HEK293 (cell line): ENCODE measurements at regions not wholly inside any gene's neighbourhood (a gene's known extent, or its start where the extent isn't known, plus 50 kb on each side); places are given as distances from the start of the nearest gene placed in this dataset.
A peak's percentile ranks its signal among the peaks of the same experiment; 100 is the strongest.

Experiments used
- CTCF ChIA-PET: fragments of 350-600 bp; formaldehyde crosslinking; extraction: SDS; loops from one replicate; lab custom pipeline; 2021; ENCODE audit warnings: antibody characterized with exemption; lab: Yijun Ruan, JAX
- POLR2A ChIA-PET: fragments of 300-600 bp; formaldehyde crosslinking; extraction: SDS; loops from one replicate; lab custom pipeline; 2020; ENCODE audit warnings: antibody characterized with exemption, inconsistent platforms; lab: Yijun Ruan, JAX
- H3K27ac ChIP-seq: fragments of 200-500 bp; sonication (Bioruptor generic); 2 replicates; pipeline ENCODE4 v1.5.1; 2014; ENCODE audit warnings: low read depth, low read length, control low read depth, inconsistent platforms; ENCODE audit errors: extremely low read depth
- H3K36me3 ChIP-seq, 2 experiments: fragments of 200-500 bp in 1 of 2; sonication (Bioruptor generic) in 1 of 2; 1 replicate in 1 of 2; 2 replicates in 1 of 2; pipeline ENCODE4 v1.5.1; 2014 to 2017; ENCODE audit warnings: inconsistent platforms in 2 of 2, low read length in 2 of 2; ENCODE audit not compliant: control insufficient read depth in 2 of 2, insufficient read depth in 1 of 2
- H3K4me1 ChIP-seq: fragments of 200-500 bp; sonication (Bioruptor generic); 2 replicates; pipeline ENCODE4 v1.5.1; 2014; ENCODE audit warnings: mild to moderate bottlenecking, low read length, inconsistent platforms; ENCODE audit not compliant: control insufficient read depth, insufficient read depth
- H3K4me3 ChIP-seq: 2 replicates; pipeline ENCODE4 v1.5.1; 2011; ENCODE audit warnings: low read depth, mild to moderate bottlenecking, control low read depth, low read length, moderate library complexity
- H3K9me3 ChIP-seq: fragments of 200-500 bp; sonication (Bioruptor generic); 2 replicates; pipeline ENCODE4 v1.5.1; 2014; ENCODE audit warnings: low read depth, low read length, inconsistent platforms; ENCODE audit not compliant: control insufficient read depth, insufficient read depth
- KLF9 ChIP-seq: fragments of 450-650 bp; formaldehyde crosslinking; IDR thresholded peaks from 2 replicates; pipeline ENCODE4 v1.5.1; 2016; ENCODE audit warnings: missing biosample characterization, missing genetic modification characterization, low read depth
- SP2 ChIP-seq: fragments of 450-650 bp; formaldehyde crosslinking; IDR thresholded peaks from 2 replicates; pipeline ENCODE4 v1.5.1; 2016; ENCODE audit warnings: missing biosample characterization, missing genetic modification characterization
- ZFP37 ChIP-seq: fragments of 450-650 bp; formaldehyde crosslinking; IDR thresholded peaks from 2 replicates; pipeline ENCODE4 v1.5.1; 2016; ENCODE audit warnings: missing biosample characterization, missing genetic modification characterization
- ZNF274 ChIP-seq, 2 experiments: fragments of 200-500 bp in 1 of 2; fragments of 450-650 bp in 1 of 2; sonication (Bioruptor generic) in 1 of 2; formaldehyde crosslinking in 1 of 2; IDR thresholded peaks; 2 replicates each; pipeline versions ENCODE4 v1.5.1 to v1.6.1; 2014 to 2016; ENCODE audit warnings: borderline replicate concordance in 1 of 2, inconsistent platforms in 1 of 2, low read length in 1 of 2, missing biosample characterization in 1 of 2, missing genetic modification characterization in 1 of 2
- ZNF37A ChIP-seq: fragments of 450-650 bp; IDR thresholded peaks from 2 replicates; pipeline ENCODE4 v1.5.1; 2018; ENCODE audit warnings: missing biosample characterization, missing genetic modification characterization
- ZNF48 ChIP-seq: fragments of 450-650 bp; formaldehyde crosslinking; IDR thresholded peaks from 2 replicates; pipeline ENCODE4 v1.5.1; 2016; ENCODE audit warnings: missing biosample characterization, missing genetic modification characterization
- ZNF501 ChIP-seq: fragments of 450-650 bp; formaldehyde crosslinking; IDR thresholded peaks from 2 replicates; pipeline ENCODE4 v1.5.1; 2016; ENCODE audit warnings: missing biosample characterization, missing genetic modification characterization
- ZXDB ChIP-seq: fragments of 450-650 bp; formaldehyde crosslinking; IDR thresholded peaks from 2 replicates; pipeline ENCODE4 v1.5.1; 2016; ENCODE audit warnings: missing biosample characterization, missing genetic modification characterization
- TF ChIP-seq, protein P1 (sequence below): fragments of 450-650 bp; formaldehyde crosslinking; IDR thresholded peaks from 2 replicates; pipeline ENCODE4 v1.5.1; 2016; ENCODE audit warnings: missing biosample characterization, missing genetic modification characterization, low read depth
- TF ChIP-seq, protein P2 (sequence below): fragments of 450-650 bp; formaldehyde crosslinking; IDR thresholded peaks from 2 replicates; pipeline ENCODE4 v1.5.1; 2016; ENCODE audit warnings: missing biosample characterization, missing genetic modification characterization
- TF ChIP-seq, protein P3 (sequence below): fragments of 450-650 bp; formaldehyde crosslinking; IDR thresholded peaks from 2 replicates; pipeline ENCODE4 v1.5.1; 2016; ENCODE audit warnings: missing biosample characterization, missing genetic modification characterization

DNA sequence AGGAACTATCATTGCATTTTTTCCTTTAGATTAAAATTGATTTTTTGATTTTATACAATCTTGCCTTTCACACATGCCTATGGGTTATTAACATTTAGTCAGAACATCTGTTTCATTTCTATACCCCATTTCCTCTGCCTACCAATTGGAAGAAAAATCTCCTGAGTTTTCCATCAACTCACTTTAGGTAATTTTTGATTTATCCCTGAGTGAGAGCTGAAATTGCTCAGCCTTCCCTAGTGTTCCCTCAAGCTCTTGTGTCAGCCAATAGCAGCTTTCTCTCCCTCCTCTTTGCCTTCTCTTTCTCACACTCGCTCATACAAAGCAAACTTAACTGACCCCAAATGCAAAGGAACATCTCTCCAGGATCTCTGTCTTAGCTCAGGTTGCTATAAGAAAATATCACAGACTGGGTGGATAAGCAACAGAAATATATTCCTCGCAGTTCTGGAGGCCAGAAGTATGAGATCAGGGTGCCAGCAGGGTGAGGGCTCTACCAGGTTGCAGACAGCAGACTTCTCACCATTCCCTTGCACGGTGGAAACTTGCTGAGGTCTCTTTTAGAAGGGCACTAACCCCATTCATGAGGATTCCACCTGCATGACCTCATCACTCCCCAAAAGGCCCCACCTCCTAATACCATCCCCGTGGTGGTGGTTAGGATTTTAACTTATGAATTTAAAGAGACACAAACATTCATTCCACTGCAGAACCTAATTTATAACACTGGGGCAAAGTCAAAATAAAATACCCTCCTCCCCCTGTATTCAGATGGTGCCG, 224.2 kb upstream of the SFSWAP start:
- H3K9me3 ChIP-seq, result no peaks in the 10 kb centered on the region
- H3K27ac ChIP-seq, result no peak overlapping the region
- H3K4me1 ChIP-seq, result no peaks in the 10 kb centered on the region
- no peak overlapping the region for H3K4me3 ChIP-seq
- TF ChIP-seq, protein P1, sequence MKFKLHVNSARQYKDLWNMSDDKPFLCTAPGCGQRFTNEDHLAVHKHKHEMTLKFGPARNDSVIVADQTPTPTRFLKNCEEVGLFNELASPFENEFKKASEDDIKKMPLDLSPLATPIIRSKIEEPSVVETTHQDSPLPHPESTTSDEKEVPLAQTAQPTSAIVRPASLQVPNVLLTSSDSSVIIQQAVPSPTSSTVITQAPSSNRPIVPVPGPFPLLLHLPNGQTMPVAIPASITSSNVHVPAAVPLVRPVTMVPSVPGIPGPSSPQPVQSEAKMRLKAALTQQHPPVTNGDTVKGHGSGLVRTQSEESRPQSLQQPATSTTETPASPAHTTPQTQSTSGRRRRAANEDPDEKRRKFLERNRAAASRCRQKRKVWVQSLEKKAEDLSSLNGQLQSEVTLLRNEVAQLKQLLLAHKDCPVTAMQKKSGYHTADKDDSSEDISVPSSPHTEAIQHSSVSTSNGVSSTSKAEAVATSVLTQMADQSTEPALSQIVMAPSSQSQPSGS (tag by site-specific recombination), result peak; percentile 20; the same call in 1 of the 2 replicates
- TF ChIP-seq ZXDB (tag by site-specific recombination), result no peak
- CTCF ChIA-PET, result interaction anchor here (0.6 kb wide), 2 partner anchors 76 to 332 kb away, joined by 3 read pairs; no protein-coding TSS in a partner anchor
- no peaks in the 10 kb centered on the region for H3K36me3 ChIP-seq
- POLR2A ChIA-PET, result interaction anchor here (0.6 kb wide), 1 partner anchor 195 kb away, joined by 4 read pairs; no protein-coding TSS in a partner anchor

DNA sequence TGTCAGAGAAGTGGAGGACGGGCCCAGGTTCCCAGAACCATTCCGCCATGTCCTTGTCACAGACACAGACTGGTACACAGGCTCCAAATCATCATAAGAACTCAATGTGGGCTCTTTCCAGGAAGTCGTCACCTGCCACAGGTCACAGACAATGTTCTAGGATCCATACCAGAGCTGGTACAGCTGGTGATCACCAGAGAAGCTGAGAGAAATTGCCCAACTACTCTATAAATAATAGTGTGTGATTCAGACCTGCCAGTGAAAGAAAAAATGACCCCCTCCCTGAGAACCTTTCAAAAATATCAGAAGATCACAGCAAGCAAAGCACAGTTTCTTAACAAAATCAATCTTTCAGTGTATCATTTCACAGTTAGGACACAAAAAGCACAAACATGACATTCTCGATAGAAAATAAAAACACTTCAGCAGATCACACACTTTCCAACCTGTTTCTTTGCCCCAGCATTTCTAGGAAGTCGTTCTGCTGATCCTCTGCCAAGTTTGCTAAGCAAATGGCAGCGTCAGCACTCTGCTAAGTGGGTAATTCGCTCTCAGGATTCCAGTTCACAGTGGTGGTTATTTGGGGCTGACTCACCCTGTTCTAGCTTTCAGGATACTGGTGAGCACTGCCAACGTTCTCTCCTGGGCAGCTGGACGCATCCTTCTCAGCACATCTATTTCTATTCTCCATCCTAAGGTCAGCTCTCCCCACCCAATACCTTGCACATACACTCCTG, 223.3 kb upstream of the SFSWAP start:
- no peaks in the 10 kb centered on the region for H3K36me3 ChIP-seq
- CTCF ChIA-PET, result no interaction called here
- TF ChIP-seq SP2 (tag by site-specific recombination) (no peak), ZFP37 (tag by site-specific recombination) (peak; percentile 90)
- TF ChIP-seq, all 188 proteins: peak for 1
- POLR2A ChIA-PET, result no interaction called here
- Histone ChIP-seq H3K9me3 (no peaks in the 10 kb centered on the region), H3K4me1 (no peaks in the 10 kb centered on the region), H3K4me3 (no peak overlapping the region), H3K27ac (no peak overlapping the region)

DNA sequence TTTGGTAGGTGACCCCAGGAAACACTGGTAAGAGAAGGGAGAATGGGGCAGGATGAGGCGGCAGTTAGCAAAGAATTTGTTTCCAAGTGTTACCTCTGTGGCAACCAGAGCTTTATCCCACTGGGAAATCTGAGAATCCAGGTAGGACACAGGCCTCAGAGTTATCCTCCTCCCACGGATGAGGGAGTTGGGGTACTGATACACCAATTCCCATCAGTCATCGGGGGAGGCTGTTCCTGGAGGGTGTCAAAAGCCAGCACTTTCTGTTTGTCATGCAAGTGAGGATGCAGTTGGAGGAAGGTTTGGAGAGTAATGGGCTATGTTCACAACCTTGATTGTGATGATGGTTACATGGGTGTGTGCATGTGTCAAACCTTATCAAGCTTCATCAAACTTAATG, 221.2 kb upstream of the SFSWAP start:
- TF ChIP-seq, protein P2, sequence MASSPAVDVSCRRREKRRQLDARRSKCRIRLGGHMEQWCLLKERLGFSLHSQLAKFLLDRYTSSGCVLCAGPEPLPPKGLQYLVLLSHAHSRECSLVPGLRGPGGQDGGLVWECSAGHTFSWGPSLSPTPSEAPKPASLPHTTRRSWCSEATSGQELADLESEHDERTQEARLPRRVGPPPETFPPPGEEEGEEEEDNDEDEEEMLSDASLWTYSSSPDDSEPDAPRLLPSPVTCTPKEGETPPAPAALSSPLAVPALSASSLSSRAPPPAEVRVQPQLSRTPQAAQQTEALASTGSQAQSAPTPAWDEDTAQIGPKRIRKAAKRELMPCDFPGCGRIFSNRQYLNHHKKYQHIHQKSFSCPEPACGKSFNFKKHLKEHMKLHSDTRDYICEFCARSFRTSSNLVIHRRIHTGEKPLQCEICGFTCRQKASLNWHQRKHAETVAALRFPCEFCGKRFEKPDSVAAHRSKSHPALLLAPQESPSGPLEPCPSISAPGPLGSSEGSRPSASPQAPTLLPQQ (tag by site-specific recombination), result no peak
- TF ChIP-seq KLF9 (tag by site-specific recombination), result no peak
- TF ChIP-seq, protein P3, sequence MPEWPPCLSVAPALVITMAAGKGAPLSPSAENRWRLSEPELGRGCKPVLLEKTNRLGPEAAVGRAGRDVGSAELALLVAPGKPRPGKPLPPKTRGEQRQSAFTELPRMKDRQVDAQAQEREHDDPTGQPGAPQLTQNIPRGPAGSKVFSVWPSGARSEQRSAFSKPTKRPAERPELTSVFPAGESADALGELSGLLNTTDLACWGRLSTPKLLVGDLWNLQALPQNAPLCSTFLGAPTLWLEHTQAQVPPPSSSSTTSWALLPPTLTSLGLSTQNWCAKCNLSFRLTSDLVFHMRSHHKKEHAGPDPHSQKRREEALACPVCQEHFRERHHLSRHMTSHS (tag by site-specific recombination), result no peak
- no peak for TF ChIP-seq ZNF48
- TF ChIP-seq ZNF37A (tag by site-specific recombination), result peak; percentile 90
- POLR2A ChIA-PET, result no interaction called here
- CTCF ChIA-PET, result no interaction called here
- Histone ChIP-seq H3K9me3 (no peaks in the 10 kb centered on the region), H3K4me3 (no peak overlapping the region), H3K36me3 (no peaks in the 10 kb centered on the region), H3K4me1 (no peaks in the 10 kb centered on the region), H3K27ac (no peak overlapping the region)

DNA sequence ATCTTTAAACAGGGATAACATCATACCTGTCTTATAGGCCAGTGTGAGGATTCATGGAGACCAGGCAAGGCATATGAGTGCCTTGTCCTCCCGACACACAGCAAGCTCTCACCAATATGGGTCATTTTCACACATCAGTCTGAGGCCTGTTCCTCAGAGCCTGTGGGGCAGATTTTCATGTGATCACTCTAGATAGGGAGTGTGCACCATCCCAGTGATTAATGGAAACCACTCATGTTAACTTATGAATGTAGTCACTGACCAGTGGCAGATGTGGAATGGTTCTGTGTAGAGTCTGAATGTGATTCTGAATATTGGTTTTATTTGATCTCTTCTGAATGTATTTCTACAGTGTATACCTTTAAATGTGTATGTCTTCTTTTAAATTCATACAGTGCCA, 219.7 kb upstream of the SFSWAP start:
- H3K36me3 ChIP-seq, result no peaks in the 10 kb centered on the region

More for the DNA sequence above, 219.7 kb upstream of the SFSWAP start:
- TF ChIP-seq ZNF274 (IDR thresholded peaks at IDR 0.05; ENCODE audit: low read length) (no peak), ZNF274 (tag by site-specific recombination; IDR thresholded peaks at IDR 0.05; ENCODE audit: borderline replicate concordance) (no peak), ZNF501 (tag by site-specific recombination) (no peak)
- Histone ChIP-seq H3K4me3 (no peak overlapping the region), H3K9me3 (no peaks in the 10 kb centered on the region), H3K4me1 (no peaks in the 10 kb centered on the region), H3K27ac (no peak overlapping the region)
- CTCF ChIA-PET, result no interaction called here
- POLR2A ChIA-PET, result no interaction called here
